Suprapubic skin (tissue), 4 donors: ENCODE measurements at regions not wholly inside any gene's neighbourhood (a gene's known extent, or its start where the extent isn't known, plus 50 kb on each side); places are given as distances from the start of the nearest gene placed in this dataset.

Source experiments
- DNase-seq, 2 donors: peaks; one replicate each; pipeline ENCODE4 v3.0.0-alpha.2; 2019; ENCODE audit warnings: low spot score in 2 of 2
- H3K27ac ChIP-seq: fragments of 200-600 bp; sonication (generic); one replicate; pipeline ENCODE4 v1.5.1; 2019
- H3K27me3 ChIP-seq: fragments of 200-600 bp; sonication (generic); one replicate; pipeline ENCODE4 v1.5.1; 2019
- H3K36me3 ChIP-seq: fragments of 200-600 bp; sonication (generic); one replicate; pipeline ENCODE4 v1.5.1; 2019
- H3K4me1 ChIP-seq: fragments of 200-600 bp; sonication (generic); one replicate; pipeline ENCODE4 v1.5.1; 2019
- H3K4me3 ChIP-seq: fragments of 200-600 bp; sonication (generic); one replicate; pipeline ENCODE4 v1.5.1; 2019; ENCODE audit warnings: mild to moderate bottlenecking
- H3K9me3 ChIP-seq: fragments of 200-600 bp; sonication (generic); one replicate; pipeline ENCODE4 v1.5.1; 2019
- CTCF ChIP-seq, 2 donors: fragments of 200-600 bp in 1 of 2; fragments of 450-650 bp in 1 of 2; sonication (generic) in 1 of 2; IDR thresholded peaks; one replicate each; pipeline ENCODE4 v1.5.1; 2016 to 2019; ENCODE audit warnings: antibody characterized with exemption in 2 of 2, mild to moderate bottlenecking in 1 of 2, moderate library complexity in 1 of 2
- EP300 ChIP-seq: sonication (generic); formaldehyde crosslinking; IDR thresholded peaks from one replicate; pipeline ENCODE4 v1.6.1; 2017; ENCODE audit warnings: antibody characterized with exemption
- POLR2A ChIP-seq, 2 donors: fragments of 450-650 bp; IDR thresholded peaks; one replicate each; pipeline ENCODE4 v1.6.1; 2017; ENCODE audit warnings: antibody characterized with exemption in 2 of 2, mild to moderate bottlenecking in 2 of 2, moderate library complexity in 2 of 2
- POLR2AphosphoS5 ChIP-seq, 3 donors: sonication (generic); formaldehyde crosslinking; IDR thresholded peaks; one replicate each; pipeline ENCODE4 v1.6.1; 2017; ENCODE audit warnings: antibody characterized with exemption in 3 of 3
- WGBS: methylation state at CpG from one replicate; pipeline ENCODE4 v1.1.5; 2018; 5-methylcytosine and 5-hydroxymethylcytosine counted together

- 61% methylated on average over 7 of the region's 10 CpGs for WGBS
- H3K9me3 ChIP-seq, result no peaks in the 10 kb centered on the region
- H3K4me3 ChIP-seq, result no peak overlapping the region
- DNase-seq, result no peak
- no peaks in the 10 kb centered on the region for H3K4me1 ChIP-seq
- peaks cover 19% of the 10 kb centered on the region for H3K27me3 ChIP-seq
- H3K36me3 ChIP-seq, result no peaks in the 10 kb centered on the region
- no peak overlapping the region for H3K27ac ChIP-seq
- TF ChIP-seq POLR2A (IDR thresholded peaks at IDR 0.05), result no peak
- TF ChIP-seq CTCF (IDR thresholded peaks at IDR 0.05), result no peak
- TF ChIP-seq POLR2AphosphoS5 (IDR thresholded peaks at IDR 0.05), result no peak
- TF ChIP-seq EP300, result no peak
Observed at GRCh38 chr15:77720655-77721054, 87.9 kb upstream of the LINGO1 start.

DNA sequence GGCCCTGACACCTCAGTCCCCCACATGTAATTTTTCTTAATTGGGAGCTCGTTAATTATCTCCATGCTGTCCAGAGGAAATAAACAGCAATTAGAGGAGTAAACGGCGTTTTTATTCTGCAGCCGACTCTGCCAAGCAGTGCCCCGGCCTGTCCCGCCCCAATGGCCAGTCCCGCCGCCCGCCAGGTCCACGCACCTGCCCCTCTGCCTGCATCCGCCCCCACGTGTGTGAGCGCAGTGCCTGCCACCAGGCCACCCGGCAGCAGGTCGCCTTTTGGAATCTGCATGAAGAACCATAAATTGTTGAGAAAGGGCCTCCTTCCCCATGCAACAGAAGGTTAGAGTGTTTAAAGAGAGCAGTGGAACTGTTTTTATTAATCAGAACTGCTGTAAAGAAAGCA, 87.5 kb upstream of the LINGO1 start:
- no peaks in the 10 kb centered on the region for H3K9me3 ChIP-seq
- no peak for TF ChIP-seq POLR2A (IDR thresholded peaks at IDR 0.05)
- TF ChIP-seq POLR2AphosphoS5 (IDR thresholded peaks at IDR 0.05), result no peak
- TF ChIP-seq EP300, result no peak
- no peak for TF ChIP-seq CTCF (IDR thresholded peaks at IDR 0.05)
- H3K36me3 ChIP-seq, result no peaks in the 10 kb centered on the region
- DNase-seq, result no peak
- H3K27ac ChIP-seq, result no peak overlapping the region
- WGBS, result 70% methylated on average over 15 of the region's 15 CpGs
- H3K4me3 ChIP-seq, result no peak overlapping the region
- H3K27me3 ChIP-seq, result peaks cover 16% of the 10 kb centered on the region
- no peaks in the 10 kb centered on the region for H3K4me1 ChIP-seq

GRCh38 chr15:77719450-77719849, 86.7 kb upstream of the LINGO1 start:
- H3K4me3 ChIP-seq, result no peak overlapping the region
- H3K36me3 ChIP-seq, result no peaks in the 10 kb centered on the region
- no peaks in the 10 kb centered on the region for H3K9me3 ChIP-seq
- no peaks in the 10 kb centered on the region for H3K4me1 ChIP-seq
- DNase-seq, result no peak
- no peak for TF ChIP-seq EP300
- no peak for TF ChIP-seq CTCF (IDR thresholded peaks at IDR 0.05)
- TF ChIP-seq POLR2A (IDR thresholded peaks at IDR 0.05), result no peak
- no peak overlapping the region for H3K27ac ChIP-seq
- peaks cover 23% of the 10 kb centered on the region for H3K27me3 ChIP-seq
- 90% methylated on average over 9 of the region's 11 CpGs for WGBS

GRCh38 chr15:77717333-77717990, 84.8 kb upstream of the LINGO1 start:
- Histone ChIP-seq H3K4me1 (no peaks in the 10 kb centered on the region), H3K27ac (no peak overlapping the region), H3K36me3 (no peaks in the 10 kb centered on the region), H3K9me3 (no peaks in the 10 kb centered on the region), H3K4me3 (no peak overlapping the region), H3K27me3 (peaks cover 26% of the 10 kb centered on the region)
- WGBS, result 10% methylated on average over 2 of the region's 14 CpGs
- TF ChIP-seq EP300, result no peak
- DNase-seq, result no peak

DNA sequence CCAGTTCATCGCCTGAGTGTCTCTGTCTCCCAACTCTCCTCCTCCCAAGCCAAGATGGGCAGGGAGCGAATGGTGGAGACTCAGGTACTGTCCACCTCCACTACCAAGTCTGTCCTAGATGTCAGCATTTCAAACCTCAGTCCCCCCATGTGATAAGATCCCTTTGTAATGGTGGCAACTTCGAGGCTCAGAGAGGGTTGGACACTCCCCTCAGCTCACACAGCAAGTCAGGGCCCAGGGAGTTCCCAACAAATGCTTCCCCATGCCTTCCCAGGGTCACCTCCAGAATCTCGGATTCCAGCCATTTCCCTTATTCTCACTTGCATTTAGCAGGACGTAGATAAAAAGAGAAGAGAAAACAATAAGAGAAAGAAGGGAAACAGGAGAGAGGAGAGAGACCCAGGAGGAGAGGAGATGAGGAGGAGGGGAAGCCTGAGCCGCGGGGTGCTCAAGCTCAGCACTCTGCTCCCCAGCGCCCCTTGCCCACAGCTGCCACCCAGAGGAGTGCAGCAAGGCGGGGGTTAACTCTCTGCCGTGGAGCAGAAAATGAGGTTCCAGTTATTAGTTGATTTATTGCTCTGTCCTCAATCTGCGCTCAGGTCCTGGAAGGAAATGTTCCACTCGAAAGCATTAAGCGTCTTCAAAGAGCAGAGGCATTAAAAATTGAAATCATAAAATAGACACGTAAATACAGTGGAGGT, 84.1 kb upstream of the LINGO1 start:
- Histone ChIP-seq H3K36me3 (no peaks in the 10 kb centered on the region), H3K4me1 (no peaks in the 10 kb centered on the region), H3K27me3 (peaks cover 26% of the 10 kb centered on the region), H3K4me3 (no peak overlapping the region), H3K9me3 (no peaks in the 10 kb centered on the region), H3K27ac (no peak overlapping the region)
- TF ChIP-seq CTCF (IDR thresholded peaks at IDR 0.05) (no peak), POLR2A (IDR thresholded peaks at IDR 0.05) (no peak), EP300 (no peak), POLR2AphosphoS5 (IDR thresholded peaks at IDR 0.05) (no peak)
- WGBS, result 9% methylated on average over 12 of the region's 14 CpGs
- no peak for DNase-seq
